Effector memory CD4-positive, alpha-beta T cell (primary cell): ENCODE measurements at regions not wholly inside any gene's neighbourhood (a gene's known extent, or its start where the extent isn't known, plus 50 kb on each side); places are given as distances from the start of the nearest gene placed in this dataset.
A peak's percentile ranks its signal among the peaks of the same experiment; 100 is the strongest.

ENCODE experiments used
- DNase-seq, 3 donors: peaks; one replicate each; pipeline ENCODE4 v3.0.0-alpha.2; 2020
- H3K27ac ChIP-seq: 2 replicates; pipeline ENCODE4 v1.7.0; 2013; ENCODE audit warnings: mild to moderate bottlenecking, low read length, moderate library complexity; ENCODE audit not compliant: insufficient read depth, poor library complexity, severe bottlenecking
- H3K27me3 ChIP-seq: replicated peaks from 2 replicates; pipeline ENCODE4 v1.7.0; 2013; ENCODE audit warnings: mild to moderate bottlenecking, low read length; ENCODE audit not compliant: insufficient read depth, control insufficient read depth, poor library complexity, severe bottlenecking
- H3K36me3 ChIP-seq: 2 replicates; pipeline ENCODE4 v1.7.0; 2013; ENCODE audit warnings: mild to moderate bottlenecking, low read length, moderate library complexity; ENCODE audit not compliant: control insufficient read depth, insufficient read depth
- H3K4me1 ChIP-seq: 2 replicates; pipeline ENCODE4 v1.7.0; 2013; ENCODE audit warnings: low read length, mild to moderate bottlenecking; ENCODE audit not compliant: control insufficient read depth, insufficient read depth, poor library complexity, severe bottlenecking
- H3K4me3 ChIP-seq: 2 replicates; pipeline ENCODE4 v1.7.0; 2013; ENCODE audit warnings: low read length, low read depth, mild to moderate bottlenecking; ENCODE audit not compliant: insufficient read depth, poor library complexity, severe bottlenecking
- H3K9me3 ChIP-seq: 2 replicates; pipeline ENCODE4 v1.7.0; 2013; ENCODE audit warnings: mild to moderate bottlenecking, low read length, moderate library complexity; ENCODE audit not compliant: control insufficient read depth

GRCh38 chr22:22744412-22745224 lies 100.2 kb downstream of the GGTLC2 start:
- DNase-seq: no peak
- Histone ChIP-seq H3K27ac (no peak overlapping the region), H3K27me3 (no peaks in the 10 kb centered on the region), H3K9me3 (no peaks in the 10 kb centered on the region), H3K4me1 (no peaks in the 10 kb centered on the region), H3K36me3 (no peaks in the 10 kb centered on the region), H3K4me3 (no peak overlapping the region)

DNA sequence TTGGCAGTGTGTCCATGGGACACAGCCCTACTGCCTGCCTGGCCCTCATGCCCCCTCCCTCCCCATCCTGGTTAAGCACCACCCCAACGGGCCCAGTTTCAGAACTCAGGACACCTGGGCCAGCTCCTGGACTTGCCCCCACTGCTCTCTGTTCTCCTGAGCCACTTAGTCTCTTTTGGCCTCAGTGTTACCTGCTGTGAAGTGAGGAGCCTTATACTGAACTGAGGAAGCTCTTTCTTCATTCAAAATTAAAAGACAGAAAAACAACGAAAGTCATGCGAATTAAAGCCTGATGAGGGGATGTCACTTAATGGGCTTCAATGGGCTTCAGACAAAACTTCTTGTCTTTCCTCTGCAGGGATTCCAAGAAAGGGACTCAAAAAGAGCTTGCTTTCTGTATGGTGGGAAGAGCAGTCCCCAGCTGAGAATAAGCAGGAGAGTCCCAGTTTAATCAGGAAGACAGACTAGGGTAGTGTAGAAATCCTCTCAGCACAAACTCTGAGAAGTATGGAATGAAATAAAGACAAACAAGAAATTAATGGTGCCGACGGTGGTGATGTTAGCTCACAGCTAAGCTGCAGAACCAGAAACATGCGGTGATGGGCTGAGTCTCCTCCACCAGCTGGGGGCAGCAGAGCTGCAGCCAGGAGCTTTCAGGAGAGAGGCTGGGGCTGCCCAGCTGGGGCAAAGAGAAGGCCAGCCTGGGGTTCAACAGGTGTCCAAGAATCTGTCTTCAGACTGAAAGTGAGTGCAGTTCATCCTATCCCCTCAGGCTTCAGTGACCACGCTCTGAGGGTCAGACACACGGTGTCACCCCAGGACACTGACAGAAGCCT lies 101.0 kb downstream of the GGTLC2 start:
- Histone ChIP-seq H3K9me3 (no peaks in the 10 kb centered on the region), H3K27me3 (no peaks in the 10 kb centered on the region), H3K27ac (no peak overlapping the region), H3K4me3 (no peak overlapping the region), H3K36me3 (no peaks in the 10 kb centered on the region), H3K4me1 (no peaks in the 10 kb centered on the region)
- peak in 2 of 3 donors; percentile 19 to 23 for DNase-seq

- Histone ChIP-seq H3K4me3 (no peak overlapping the region), H3K9me3 (no peaks in the 10 kb centered on the region), H3K4me1 (no peaks in the 10 kb centered on the region), H3K27me3 (no peaks in the 10 kb centered on the region), H3K36me3 (no peaks in the 10 kb centered on the region), H3K27ac (no peak overlapping the region)
- no peak for DNase-seq
These were observed 101.9 kb downstream of the GGTLC2 start for GRCh38 chr22:22746061-22746962.

DNA sequence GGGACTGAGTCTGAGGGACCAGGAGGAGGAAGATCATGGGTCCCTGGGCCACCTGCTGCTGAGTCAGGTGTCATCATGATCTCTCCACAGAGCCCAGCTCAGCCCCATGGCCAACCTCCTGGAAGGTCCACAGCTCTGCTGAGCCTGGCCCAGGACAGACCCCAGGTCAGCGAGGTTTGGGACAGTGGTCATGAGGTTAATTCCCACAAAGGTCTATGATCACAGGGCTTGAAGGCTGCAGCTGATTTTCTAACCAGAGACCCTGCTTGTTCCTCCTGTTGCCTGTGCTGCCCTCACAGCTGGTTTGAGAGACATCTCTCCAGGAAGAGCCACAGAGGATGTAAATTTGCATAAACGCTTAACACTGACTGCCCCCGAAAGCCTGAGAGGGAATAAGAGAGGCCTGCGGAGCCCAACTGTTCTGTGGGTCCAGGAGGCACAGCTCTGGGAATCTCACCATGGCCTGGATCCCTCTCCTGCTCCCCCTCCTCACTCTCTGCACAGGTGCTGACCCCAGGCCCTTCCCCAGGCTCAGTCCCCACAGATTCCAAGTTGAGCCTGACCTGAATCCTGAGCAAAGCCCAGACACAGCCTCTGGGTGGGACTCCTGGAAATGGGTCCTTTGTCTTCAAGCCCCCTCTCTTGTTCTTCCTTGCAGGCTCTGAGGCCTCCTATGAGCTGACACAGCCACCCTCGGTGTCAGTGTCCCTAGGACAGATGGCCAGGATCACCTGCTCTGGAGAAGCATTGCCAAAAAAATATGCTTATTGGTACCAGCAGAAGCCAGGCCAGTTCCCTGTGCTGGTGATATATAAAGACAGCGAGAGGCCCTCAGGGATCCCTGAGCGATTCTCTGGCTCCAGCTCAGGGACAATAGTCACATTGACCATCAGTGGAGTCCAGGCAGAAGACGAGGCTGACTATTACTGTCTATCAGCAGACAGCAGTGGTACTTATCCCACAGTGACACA lies 102.8 kb downstream of the GGTLC2 start:
- H3K27ac ChIP-seq: no peak overlapping the region
- no peak for DNase-seq
- H3K9me3 ChIP-seq: no peaks in the 10 kb centered on the region
- no peaks in the 10 kb centered on the region for H3K36me3 ChIP-seq
- no peak overlapping the region for H3K4me3 ChIP-seq
- no peaks in the 10 kb centered on the region for H3K4me1 ChIP-seq
- H3K27me3 ChIP-seq: no peaks in the 10 kb centered on the region

GRCh38 chr22:22748297-22748743 lies 103.9 kb downstream of the GGTLC2 start:
- Histone ChIP-seq H3K27ac (no peak overlapping the region), H3K27me3 (no peaks in the 10 kb centered on the region), H3K4me1 (peaks cover 5% of the 10 kb centered on the region), H3K9me3 (no peaks in the 10 kb centered on the region), H3K4me3 (no peak overlapping the region), H3K36me3 (no peaks in the 10 kb centered on the region)
- DNase-seq: peak in 1 of 3 donors; percentile 16

DNA sequence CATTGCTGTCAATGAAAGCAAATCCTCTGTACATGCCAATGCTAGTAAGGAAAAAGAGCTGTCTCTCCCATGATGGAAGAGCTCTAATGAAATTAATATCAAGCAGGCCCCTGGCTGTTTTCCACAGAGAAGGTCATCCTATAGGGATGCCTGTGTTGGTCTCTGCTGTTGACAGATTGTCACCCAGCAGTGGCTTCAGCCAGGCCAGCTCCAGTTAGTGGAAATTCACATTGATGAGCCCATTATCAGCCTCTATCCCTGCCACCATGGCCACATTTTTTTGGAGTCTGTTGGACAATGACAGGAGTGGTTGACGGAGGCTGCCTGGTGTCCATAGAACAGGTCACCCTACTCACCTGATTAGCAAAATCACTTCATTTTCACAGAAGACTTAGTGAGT lies 104.3 kb downstream of the GGTLC2 start:
- Histone ChIP-seq H3K4me1 (peaks cover 7% of the 10 kb centered on the region), H3K27me3 (no peaks in the 10 kb centered on the region), H3K36me3 (no peaks in the 10 kb centered on the region), H3K4me3 (no peak overlapping the region), H3K9me3 (no peaks in the 10 kb centered on the region), H3K27ac (no peak overlapping the region)
- no peak for DNase-seq

DNA sequence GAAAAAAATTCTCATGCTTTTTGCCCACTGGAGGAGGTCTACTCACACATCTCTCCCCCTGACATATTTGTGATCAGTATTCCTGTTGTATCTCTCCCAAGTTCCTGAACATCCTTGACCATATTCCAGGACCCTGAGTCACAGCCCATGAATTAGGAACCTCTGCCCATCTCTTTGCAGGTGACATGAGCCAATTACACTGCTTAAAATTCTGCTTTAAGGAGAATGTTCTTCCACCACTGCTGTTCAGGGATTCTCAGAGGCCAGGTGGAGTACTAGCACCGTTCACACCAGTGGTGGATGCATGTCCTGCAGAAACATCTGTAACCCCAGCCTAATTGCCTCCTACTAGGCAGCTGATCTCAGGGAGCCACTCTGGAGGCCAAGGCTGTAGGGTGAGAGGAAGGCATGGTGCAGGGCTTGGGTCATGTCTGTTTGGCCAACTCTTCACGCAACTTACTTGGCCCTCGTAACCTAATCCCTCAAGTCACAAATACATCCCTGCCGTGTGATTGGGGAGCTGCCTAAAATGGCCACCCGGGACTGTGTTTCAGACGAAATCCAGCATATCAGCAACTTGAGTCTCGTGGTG lies 104.8 kb downstream of the GGTLC2 start:
- no peak for DNase-seq
- Histone ChIP-seq H3K27me3 (no peaks in the 10 kb centered on the region), H3K4me3 (no peak overlapping the region), H3K4me1 (peaks cover 7% of the 10 kb centered on the region), H3K27ac (no peak overlapping the region), H3K9me3 (no peaks in the 10 kb centered on the region), H3K36me3 (no peaks in the 10 kb centered on the region)

DNA sequence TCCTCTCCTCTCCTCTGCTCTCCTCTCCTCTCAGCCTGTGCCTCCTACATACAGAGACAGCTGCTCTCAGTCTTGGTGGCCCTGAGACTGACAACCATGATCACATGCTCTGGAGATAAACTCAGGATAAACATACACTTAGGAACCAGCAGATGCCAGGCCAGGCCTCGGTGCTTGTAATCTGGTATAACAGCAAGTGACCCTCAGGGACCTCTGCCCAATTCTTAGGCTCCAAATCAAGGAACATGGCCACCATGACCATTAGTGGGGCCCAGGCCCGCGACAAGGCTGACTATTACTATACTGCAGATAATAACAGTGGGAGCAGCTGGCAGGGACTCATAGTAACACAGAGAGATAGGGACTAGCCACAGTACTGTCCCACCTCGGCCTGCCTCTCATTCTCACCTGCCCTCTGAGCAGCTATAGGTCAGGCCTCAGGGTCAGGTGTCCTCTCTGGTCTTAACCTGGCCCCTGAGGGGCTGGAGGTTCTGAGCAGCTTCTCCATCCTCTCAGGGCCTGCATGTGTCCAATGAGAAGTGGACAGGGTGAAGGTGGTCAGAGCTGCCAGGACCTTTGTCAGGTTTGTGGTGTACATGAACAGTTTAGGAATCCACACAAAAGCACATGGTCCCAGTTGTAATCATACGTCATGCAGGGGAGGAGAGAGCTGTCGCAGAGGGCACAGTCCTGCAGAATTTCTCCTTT lies 106.1 kb downstream of the GGTLC2 start:
- Histone ChIP-seq H3K4me1 (peaks cover 7% of the 10 kb centered on the region), H3K27me3 (no peaks in the 10 kb centered on the region), H3K9me3 (no peaks in the 10 kb centered on the region), H3K27ac (no peak overlapping the region), H3K36me3 (no peaks in the 10 kb centered on the region), H3K4me3 (no peak overlapping the region)
- no peak for DNase-seq
